NCI-H510A (cell line): ENCODE measurements at regions not wholly inside any gene's neighbourhood (a gene's known extent, or its start where the extent isn't known, plus 50 kb on each side); places are given as distances from the start of the nearest gene placed in this dataset.
"Not testable (repeated sequence)": the region's sequence is repeated elsewhere in the genome, so short reads cannot be mapped to it uniquely, and the experiment has no call there.

Experiments
- DNase-seq: peaks from one replicate; lab custom pipeline; 2025; lab: John Stamatoyannopoulos, UW

GRCh38 chr2:42974169-42974720, 181.9 kb upstream of the HAAO start:
- DNase-seq = no peak

- DNase-seq = no peak
Measured at GRCh38 chr2:42973726-42974125, 181.3 kb upstream of the HAAO start.

GRCh38 chr2:42972933-42973516, 180.6 kb upstream of the HAAO start:
- DNase-seq = not testable (repeated sequence)

- no peak for DNase-seq
Measured at GRCh38 chr2:42971947-42972736, 179.8 kb upstream of the HAAO start.

GRCh38 chr2:42971381-42971780, 179.0 kb upstream of the HAAO start:
- DNase-seq = no peak

GRCh38 chr2:42970151-42970550, 177.8 kb upstream of the HAAO start:
- DNase-seq = no peak

GRCh38 chr2:42969231-42970150, 177.1 kb upstream of the HAAO start:
- DNase-seq = no peak

- DNase-seq = no peak
Measured at GRCh38 chr2:42967959-42968674, 175.7 kb upstream of the HAAO start.

GRCh38 chr2:42965910-42966309, 173.5 kb upstream of the HAAO start:
- DNase-seq = no peak

- no peak for DNase-seq
Measured at GRCh38 chr2:42965196-42965595, 172.8 kb upstream of the HAAO start.

- no peak for DNase-seq
Measured at GRCh38 chr2:42964439-42965083, 172.2 kb upstream of the HAAO start.

GRCh38 chr2:42963452-42964068, 171.2 kb upstream of the HAAO start:
- no peak for DNase-seq

- no peak for DNase-seq
Measured at GRCh38 chr2:42962508-42962953, 170.1 kb upstream of the HAAO start.

GRCh38 chr2:42961961-42962360, 169.6 kb upstream of the HAAO start:
- no peak for DNase-seq

- no peak for DNase-seq
Measured at GRCh38 chr2:42961385-42961811, 169.0 kb upstream of the HAAO start.

GRCh38 chr2:42960842-42961180, 168.4 kb upstream of the HAAO start:
- no peak for DNase-seq

- DNase-seq = no peak
Measured at GRCh38 chr2:42960002-42960841, 167.8 kb upstream of the HAAO start.

GRCh38 chr2:42959234-42960001, 167.0 kb upstream of the HAAO start:
- no peak for DNase-seq

- DNase-seq = no peak
Measured at GRCh38 chr2:42958741-42959233, 166.4 kb upstream of the HAAO start.
